Glomerular endothelial cell (primary cell): ENCODE measurements at regions not wholly inside any gene's neighbourhood (a gene's known extent, or its start where the extent isn't known, plus 50 kb on each side); places are given as distances from the start of the nearest gene placed in this dataset.
"Not testable (repeated sequence)": the region's sequence is repeated elsewhere in the genome, so short reads cannot be mapped to it uniquely, and the experiment has no call there.

Experiments used
- DNase-seq: peaks from one replicate; pipeline ENCODE4 v3.0.0-alpha.2; 2011; ENCODE audit warnings: low read depth, low spot score; ENCODE audit errors: extremely low read depth

- DNase-seq: no peak
These were observed 100.3 kb upstream of the SIRPG start for GRCh38 chr20:1757606-1758512.

- no peak for DNase-seq
These were observed 99.5 kb upstream of the SIRPG start for GRCh38 chr20:1757072-1757471.

GRCh38 chr20:1754749-1755148, 97.2 kb upstream of the SIRPG start:
- no peak for DNase-seq

GRCh38 chr20:1754306-1754705, 96.7 kb upstream of the SIRPG start:
- no peak for DNase-seq

GRCh38 chr20:1752045-1752444, 94.5 kb upstream of the SIRPG start:
- DNase-seq: no peak

GRCh38 chr20:1748777-1749176, 91.2 kb upstream of the SIRPG start:
- no peak for DNase-seq

GRCh38 chr20:1747953-1748577, 90.5 kb upstream of the SIRPG start:
- no peak for DNase-seq

- DNase-seq: not testable (repeated sequence)
These were observed 84.5 kb upstream of the SIRPG start for GRCh38 chr20:1742049-1742434.

- DNase-seq: no peak
These were observed 83.9 kb upstream of the SIRPG start for GRCh38 chr20:1741309-1742048.

GRCh38 chr20:1737134-1737533, 79.6 kb upstream of the SIRPG start:
- DNase-seq: no peak

GRCh38 chr20:1735417-1736089, 78.0 kb upstream of the SIRPG start:
- DNase-seq: no peak

- no peak for DNase-seq
These were observed 76.8 kb upstream of the SIRPG start for GRCh38 chr20:1734269-1734858.

GRCh38 chr20:1731828-1732375, 74.3 kb upstream of the SIRPG start:
- DNase-seq: not testable (repeated sequence)

GRCh38 chr20:1730981-1731711, 73.6 kb upstream of the SIRPG start:
- not testable (repeated sequence) for DNase-seq

GRCh38 chr20:1727303-1727702, 69.7 kb upstream of the SIRPG start:
- not testable (repeated sequence) for DNase-seq

- DNase-seq: no peak
These were observed 67.3 kb upstream of the SIRPG start for GRCh38 chr20:1724901-1725300.

GRCh38 chr20:1722513-1723050, 65.0 kb upstream of the SIRPG start:
- DNase-seq: no peak

GRCh38 chr20:1721687-1722512, 64.3 kb upstream of the SIRPG start:
- DNase-seq: no peak
